ENCODE measurements at regions not wholly inside any gene's neighbourhood (a gene's known extent, or its start where the extent isn't known, plus 50 kb on each side); places are given as distances from the start of the nearest gene placed in this dataset.

GRCh38 chr12:25827747-25828146, 130.7 kb upstream of the RASSF8 start:
- DNase-seq (ENCODE audit: low spot score): no peak

GRCh38 chr12:25828188-25828587, 130.3 kb upstream of the RASSF8 start:
- DNase-seq (ENCODE audit: low spot score): no peak

GRCh38 chr12:25829192-25829591, 129.3 kb upstream of the RASSF8 start:
- peak; percentile 19 for DNase-seq (ENCODE audit: low spot score)

GRCh38 chr12:25830456-25830855, 128.0 kb upstream of the RASSF8 start:
- DNase-seq (ENCODE audit: low spot score): no peak

- no peak for DNase-seq (ENCODE audit: low spot score)
These were observed 124.8 kb upstream of the RASSF8 start for GRCh38 chr12:25833657-25834056.

GRCh38 chr12:25835385-25835784, 123.1 kb upstream of the RASSF8 start:
- DNase-seq (ENCODE audit: low spot score): no peak

- DNase-seq (ENCODE audit: low spot score): no peak
These were observed 120.5 kb upstream of the RASSF8 start for GRCh38 chr12:25838007-25838406.

- DNase-seq (ENCODE audit: low spot score): no peak
These were observed 119.0 kb upstream of the RASSF8 start for GRCh38 chr12:25839470-25839869.

- no peak for DNase-seq (ENCODE audit: low spot score)
These were observed 117.6 kb upstream of the RASSF8 start for GRCh38 chr12:25840678-25841465.

- DNase-seq (ENCODE audit: low spot score): no peak
These were observed 116.2 kb upstream of the RASSF8 start for GRCh38 chr12:25842254-25842653.

GRCh38 chr12:25843976-25844375, 114.5 kb upstream of the RASSF8 start:
- no peak for DNase-seq (ENCODE audit: low spot score)

GRCh38 chr12:25845415-25845814, 113.1 kb upstream of the RASSF8 start:
- no peak for DNase-seq (ENCODE audit: low spot score)

- DNase-seq (ENCODE audit: low spot score): no peak
These were observed 105.7 kb upstream of the RASSF8 start for GRCh38 chr12:25852792-25853191.

- no peak for DNase-seq (ENCODE audit: low spot score)
These were observed 105.0 kb upstream of the RASSF8 start for GRCh38 chr12:25853316-25854095.

GRCh38 chr12:25854991-25855390, 103.5 kb upstream of the RASSF8 start:
- no peak for DNase-seq (ENCODE audit: low spot score)

GRCh38 chr12:25855716-25856115, 102.8 kb upstream of the RASSF8 start:
- DNase-seq (ENCODE audit: low spot score): no peak

GRCh38 chr12:25859976-25860375, 98.5 kb upstream of the RASSF8 start:
- DNase-seq (ENCODE audit: low spot score): no peak

- no peak for DNase-seq (ENCODE audit: low spot score)
These were observed 97.3 kb upstream of the RASSF8 start for GRCh38 chr12:25861226-25861625.

GRCh38 chr12:25864306-25865276, 93.9 kb upstream of the RASSF8 start:
- DNase-seq (ENCODE audit: low spot score): no peak

GRCh38 chr12:25866586-25867378, 91.7 kb upstream of the RASSF8 start:
- DNase-seq (ENCODE audit: low spot score): no peak

GRCh38 chr12:25868193-25868592, 90.3 kb upstream of the RASSF8 start:
- no peak for DNase-seq (ENCODE audit: low spot score)

Data from kidney tubule cell (primary cell).